HCT116 (cell line): ENCODE measurements at regions not wholly inside any gene's neighbourhood (a gene's known extent, or its start where the extent isn't known, plus 50 kb on each side); places are given as distances from the start of the nearest gene placed in this dataset.

Experiments used
- CEBPB ChIP-seq: IDR thresholded peaks from 2 replicates; pipeline ENCODE4 v1.6.1; 2012; ENCODE audit warnings: low read depth
- EGR1 ChIP-seq: IDR thresholded peaks from 2 replicates; pipeline ENCODE4 v1.6.1; 2012; ENCODE audit warnings: low read depth
- EZH2 ChIP-seq: fragments of 200-600 bp; sonication (generic); IDR thresholded peaks from 2 replicates; pipeline ENCODE4 v1.6.1; 2017; ENCODE audit warnings: antibody characterized with exemption, mixed run types
- EZH2phosphoT487 ChIP-seq: fragments of 200-600 bp; IDR thresholded peaks from 2 replicates; pipeline ENCODE4 v1.6.1; 2018; ENCODE audit warnings: antibody characterized with exemption, borderline replicate concordance
- TCF7L2 ChIP-seq: IDR thresholded peaks from 2 replicates; pipeline ENCODE4 v1.7.0; 2011; ENCODE audit warnings: borderline replicate concordance, inconsistent platforms; ENCODE audit not compliant: insufficient read depth, insufficient read length; ENCODE audit errors: extremely low read depth
- YY1 ChIP-seq: IDR thresholded peaks from 2 replicates; pipeline ENCODE4 v1.6.1; 2011; ENCODE audit warnings: low read length, low read depth, moderate library complexity, mild to moderate bottlenecking; ENCODE audit not compliant: insufficient replicate concordance; ENCODE audit errors: extremely low read depth
- TF ChIP-seq, protein P1 (sequence below), 3 experiments: fragments of 200-600 bp in 1 of 3; sonication (generic) in 1 of 3; IDR thresholded peaks in 2 of 3; conservative IDR thresholded peaks in 1 of 3; 2 replicates each; pipeline ENCODE4 v1.5.1; 2012 to 2017; ENCODE audit warnings: low read depth in 2 of 3, low read length in 2 of 3, antibody characterized with exemption in 1 of 3, borderline replicate concordance in 1 of 3, control low read depth in 1 of 3, mild to moderate bottlenecking in 1 of 3, mixed read lengths in 1 of 3, mixed run types in 1 of 3, moderate library complexity in 1 of 3; ENCODE audit not compliant: insufficient read depth in 1 of 3
- TF ChIP-seq, protein P2 (sequence below): IDR thresholded peaks from 2 replicates; pipeline ENCODE4 v1.6.1; 2012; ENCODE audit warnings: low read depth
- TF ChIP-seq, protein P3 (sequence below): IDR thresholded peaks from 2 replicates; pipeline ENCODE4 v1.6.1; 2012
- TF ChIP-seq, protein P4 (sequence below): IDR thresholded peaks from 2 replicates; pipeline ENCODE4 v1.6.1; 2012

DNA sequence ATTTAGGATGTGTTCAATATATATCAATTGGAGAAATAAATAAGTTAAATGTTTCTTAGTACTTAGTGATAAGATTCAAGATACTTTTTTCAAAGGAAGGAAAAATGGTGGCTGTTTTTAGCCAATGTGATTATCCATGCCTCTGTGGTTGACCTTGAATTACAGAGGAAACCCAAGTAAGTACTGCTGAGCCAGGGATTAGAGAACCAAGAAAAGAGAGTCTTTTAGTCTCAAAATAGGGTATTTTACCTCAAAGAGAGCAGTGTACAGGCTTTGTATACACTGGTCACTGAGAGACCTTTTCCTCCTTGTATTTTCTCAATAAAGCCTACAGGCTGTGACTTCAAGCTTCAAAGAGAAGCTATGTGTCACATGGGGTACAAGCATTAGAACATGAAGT is 1075.3 kb downstream of the ADGRL3 start:
- TF ChIP-seq EZH2 (no peak), YY1 (no peak), CEBPB (no peak), TCF7L2 (no peak), EGR1 (no peak), EZH2phosphoT487 (no peak)
- TF ChIP-seq, protein P1, sequence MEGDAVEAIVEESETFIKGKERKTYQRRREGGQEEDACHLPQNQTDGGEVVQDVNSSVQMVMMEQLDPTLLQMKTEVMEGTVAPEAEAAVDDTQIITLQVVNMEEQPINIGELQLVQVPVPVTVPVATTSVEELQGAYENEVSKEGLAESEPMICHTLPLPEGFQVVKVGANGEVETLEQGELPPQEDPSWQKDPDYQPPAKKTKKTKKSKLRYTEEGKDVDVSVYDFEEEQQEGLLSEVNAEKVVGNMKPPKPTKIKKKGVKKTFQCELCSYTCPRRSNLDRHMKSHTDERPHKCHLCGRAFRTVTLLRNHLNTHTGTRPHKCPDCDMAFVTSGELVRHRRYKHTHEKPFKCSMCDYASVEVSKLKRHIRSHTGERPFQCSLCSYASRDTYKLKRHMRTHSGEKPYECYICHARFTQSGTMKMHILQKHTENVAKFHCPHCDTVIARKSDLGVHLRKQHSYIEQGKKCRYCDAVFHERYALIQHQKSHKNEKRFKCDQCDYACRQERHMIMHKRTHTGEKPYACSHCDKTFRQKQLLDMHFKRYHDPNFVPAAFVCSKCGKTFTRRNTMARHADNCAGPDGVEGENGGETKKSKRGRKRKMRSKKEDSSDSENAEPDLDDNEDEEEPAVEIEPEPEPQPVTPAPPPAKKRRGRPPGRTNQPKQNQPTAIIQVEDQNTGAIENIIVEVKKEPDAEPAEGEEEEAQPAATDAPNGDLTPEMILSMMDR (IDR thresholded peaks at IDR 0.05 in 2 of 3, conservative IDR thresholded peaks at IDR 0.05 in 1 of 3; ENCODE audit: borderline replicate concordance in 1 of 3, insufficient read depth in 1 of 3, low read depth in 2 of 3, low read length in 2 of 3) = no peak
- TF ChIP-seq, protein P2, sequence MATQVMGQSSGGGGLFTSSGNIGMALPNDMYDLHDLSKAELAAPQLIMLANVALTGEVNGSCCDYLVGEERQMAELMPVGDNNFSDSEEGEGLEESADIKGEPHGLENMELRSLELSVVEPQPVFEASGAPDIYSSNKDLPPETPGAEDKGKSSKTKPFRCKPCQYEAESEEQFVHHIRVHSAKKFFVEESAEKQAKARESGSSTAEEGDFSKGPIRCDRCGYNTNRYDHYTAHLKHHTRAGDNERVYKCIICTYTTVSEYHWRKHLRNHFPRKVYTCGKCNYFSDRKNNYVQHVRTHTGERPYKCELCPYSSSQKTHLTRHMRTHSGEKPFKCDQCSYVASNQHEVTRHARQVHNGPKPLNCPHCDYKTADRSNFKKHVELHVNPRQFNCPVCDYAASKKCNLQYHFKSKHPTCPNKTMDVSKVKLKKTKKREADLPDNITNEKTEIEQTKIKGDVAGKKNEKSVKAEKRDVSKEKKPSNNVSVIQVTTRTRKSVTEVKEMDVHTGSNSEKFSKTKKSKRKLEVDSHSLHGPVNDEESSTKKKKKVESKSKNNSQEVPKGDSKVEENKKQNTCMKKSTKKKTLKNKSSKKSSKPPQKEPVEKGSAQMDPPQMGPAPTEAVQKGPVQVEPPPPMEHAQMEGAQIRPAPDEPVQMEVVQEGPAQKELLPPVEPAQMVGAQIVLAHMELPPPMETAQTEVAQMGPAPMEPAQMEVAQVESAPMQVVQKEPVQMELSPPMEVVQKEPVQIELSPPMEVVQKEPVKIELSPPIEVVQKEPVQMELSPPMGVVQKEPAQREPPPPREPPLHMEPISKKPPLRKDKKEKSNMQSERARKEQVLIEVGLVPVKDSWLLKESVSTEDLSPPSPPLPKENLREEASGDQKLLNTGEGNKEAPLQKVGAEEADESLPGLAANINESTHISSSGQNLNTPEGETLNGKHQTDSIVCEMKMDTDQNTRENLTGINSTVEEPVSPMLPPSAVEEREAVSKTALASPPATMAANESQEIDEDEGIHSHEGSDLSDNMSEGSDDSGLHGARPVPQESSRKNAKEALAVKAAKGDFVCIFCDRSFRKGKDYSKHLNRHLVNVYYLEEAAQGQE = no peak
- TF ChIP-seq, protein P3, sequence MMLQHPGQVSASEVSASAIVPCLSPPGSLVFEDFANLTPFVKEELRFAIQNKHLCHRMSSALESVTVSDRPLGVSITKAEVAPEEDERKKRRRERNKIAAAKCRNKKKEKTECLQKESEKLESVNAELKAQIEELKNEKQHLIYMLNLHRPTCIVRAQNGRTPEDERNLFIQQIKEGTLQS = no peak
- TF ChIP-seq, protein P4, sequence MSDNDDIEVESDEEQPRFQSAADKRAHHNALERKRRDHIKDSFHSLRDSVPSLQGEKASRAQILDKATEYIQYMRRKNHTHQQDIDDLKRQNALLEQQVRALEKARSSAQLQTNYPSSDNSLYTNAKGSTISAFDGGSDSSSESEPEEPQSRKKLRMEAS = no peak
